ENCODE measurements at regions not wholly inside any gene's neighbourhood (a gene's known extent, or its start where the extent isn't known, plus 50 kb on each side); places are given as distances from the start of the nearest gene placed in this dataset.

- no peak for DNase-seq (ENCODE audit: low read depth)
Measured at GRCh38 chr7:340979-341694, 51.2 kb downstream of the FOXL3 start.

- no peak for DNase-seq (ENCODE audit: low read depth)
Measured at GRCh38 chr7:341841-342638, 52.1 kb downstream of the FOXL3 start.

GRCh38 chr7:342681-343216, 52.8 kb downstream of the FOXL3 start:
- no peak for DNase-seq (ENCODE audit: low read depth)

GRCh38 chr7:343227-343822, 53.4 kb downstream of the FOXL3 start:
- no peak for DNase-seq (ENCODE audit: low read depth)

- no peak for DNase-seq (ENCODE audit: low read depth)
Measured at GRCh38 chr7:343864-344607, 54.1 kb downstream of the FOXL3 start.

GRCh38 chr7:344608-344994, 54.6 kb downstream of the FOXL3 start:
- no peak for DNase-seq (ENCODE audit: low read depth)

- no peak for DNase-seq (ENCODE audit: low read depth)
Measured at GRCh38 chr7:346116-346898, 56.3 kb downstream of the FOXL3 start.

GRCh38 chr7:347001-347590, 57.1 kb downstream of the FOXL3 start:
- DNase-seq (ENCODE audit: low read depth): no peak

GRCh38 chr7:347644-348479, 57.9 kb downstream of the FOXL3 start:
- no peak for DNase-seq (ENCODE audit: low read depth)

GRCh38 chr7:348480-348844, 58.5 kb downstream of the FOXL3 start:
- DNase-seq (ENCODE audit: low read depth): no peak

GRCh38 chr7:348962-349743, 59.2 kb downstream of the FOXL3 start:
- no peak for DNase-seq (ENCODE audit: low read depth)

GRCh38 chr7:351256-351655, 61.3 kb downstream of the FOXL3 start:
- no peak for DNase-seq (ENCODE audit: low read depth)

- DNase-seq (ENCODE audit: low read depth): no peak
Measured at GRCh38 chr7:351681-352480, 61.9 kb downstream of the FOXL3 start.

- no peak for DNase-seq (ENCODE audit: low read depth)
Measured at GRCh38 chr7:353746-354325, 63.9 kb downstream of the FOXL3 start.

GRCh38 chr7:354597-355470, 64.9 kb downstream of the FOXL3 start:
- DNase-seq (ENCODE audit: low read depth): no peak

GRCh38 chr7:355568-355967, 65.6 kb downstream of the FOXL3 start:
- no peak for DNase-seq (ENCODE audit: low read depth)

GRCh38 chr7:356087-356486, 66.1 kb downstream of the FOXL3 start:
- no peak for DNase-seq (ENCODE audit: low read depth)
